ENCODE measurements at regions not wholly inside any gene's neighbourhood (a gene's known extent, or its start where the extent isn't known, plus 50 kb on each side); places are given as distances from the start of the nearest gene placed in this dataset.
"Not testable (repeated sequence)": the region's sequence is repeated elsewhere in the genome, so short reads cannot be mapped to it uniquely, and the experiment has no call there.

DNA sequence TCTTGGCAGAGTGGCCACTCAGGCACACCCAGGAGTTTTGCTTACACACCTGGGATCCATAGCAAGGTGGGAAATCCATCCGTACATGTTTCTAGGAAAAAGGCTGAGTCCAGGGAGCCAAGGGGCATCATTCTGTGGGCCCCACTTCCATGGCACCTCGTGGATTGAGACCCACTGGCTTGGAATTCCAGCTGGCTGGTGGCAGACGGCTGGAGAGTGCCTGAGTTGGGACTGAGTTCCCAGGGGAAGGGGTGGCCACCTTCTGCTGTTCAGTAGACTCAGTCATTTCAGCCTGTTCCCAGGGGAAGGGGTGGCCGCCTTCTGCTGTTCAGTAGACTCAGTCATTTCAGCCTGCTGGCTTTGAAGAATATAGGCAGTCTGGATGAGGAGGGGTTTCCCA lies 366.0 kb upstream of the GRIA3 start:
- no peak for DNase-seq

DNA sequence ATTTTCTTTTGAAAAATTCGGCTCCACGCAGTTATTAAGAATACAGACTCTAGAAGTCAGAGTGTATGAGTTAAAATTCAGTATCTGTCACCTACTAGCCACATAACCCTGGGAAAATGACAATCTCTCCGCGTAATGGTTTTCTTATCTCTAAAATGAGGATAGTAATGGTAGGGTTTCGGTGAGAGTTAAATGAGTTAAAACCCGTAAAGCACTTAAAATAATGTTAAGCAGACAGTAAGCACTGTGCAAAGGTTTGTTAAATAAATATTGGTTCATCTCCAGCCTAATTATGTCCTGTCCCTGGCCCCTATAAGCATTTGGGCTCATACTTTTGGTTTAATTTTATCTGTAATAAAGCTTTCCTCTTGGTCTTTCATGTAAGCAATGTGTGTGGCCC lies 350.8 kb upstream of the GRIA3 start:
- no peak for DNase-seq

DNA sequence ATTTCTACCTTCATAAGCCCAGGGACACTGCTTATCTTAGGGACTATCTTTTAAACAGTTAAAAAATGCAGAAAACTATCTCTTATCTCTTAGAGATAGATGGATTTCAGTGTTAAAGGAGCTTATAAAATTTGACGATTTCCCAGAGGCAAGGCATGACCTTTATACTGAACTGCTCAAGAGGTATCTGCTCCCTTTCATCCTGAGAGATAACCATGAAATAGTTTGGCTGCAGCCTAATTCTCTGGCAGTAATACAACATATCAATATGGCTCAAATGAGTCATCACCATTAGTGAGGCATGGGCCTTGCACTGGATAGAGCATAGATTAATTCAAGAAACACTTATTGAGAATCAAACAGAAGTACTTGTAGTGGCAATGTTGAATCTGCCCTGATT lies 348.2 kb upstream of the GRIA3 start:
- no peak for DNase-seq

DNA sequence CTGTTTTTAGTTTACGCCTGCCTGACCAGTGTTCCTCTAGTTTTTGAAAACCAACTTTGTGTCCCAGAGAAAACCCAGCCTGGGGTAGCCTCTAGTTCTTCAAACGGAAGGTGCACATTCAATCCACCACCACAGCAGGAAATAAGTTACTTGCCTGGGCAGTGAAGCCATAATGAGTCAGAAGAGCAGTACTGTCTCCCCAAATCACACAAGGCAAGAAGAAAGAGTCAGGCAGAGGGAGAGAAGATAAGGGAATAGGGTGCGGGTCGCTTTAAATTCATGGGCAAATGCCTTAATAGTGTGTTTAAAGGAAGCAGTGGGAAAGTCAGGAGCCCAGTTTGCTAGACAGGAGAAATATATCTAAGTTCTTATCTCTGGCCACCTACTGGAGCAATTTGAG lies 333.8 kb upstream of the GRIA3 start:
- DNase-seq, result no peak

DNA sequence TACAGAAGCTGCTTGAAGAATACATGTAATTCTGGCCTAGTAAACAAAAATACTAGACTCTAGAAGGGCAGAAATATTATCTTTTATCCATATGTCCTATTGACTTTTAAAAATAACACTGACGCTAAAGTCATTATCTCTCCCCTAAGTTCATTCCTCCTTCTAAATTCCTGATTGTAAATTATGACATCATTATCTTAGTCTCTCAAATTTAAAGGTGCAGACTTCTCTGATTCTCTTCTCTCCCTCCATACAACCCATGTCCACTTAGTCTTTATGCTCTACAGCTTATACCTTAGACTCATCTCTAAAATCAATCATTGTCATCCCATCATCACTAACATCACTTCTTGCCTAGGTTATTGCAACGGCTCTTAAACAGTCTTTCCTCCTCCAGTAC lies 327.9 kb upstream of the GRIA3 start:
- DNase-seq, result no peak

DNA sequence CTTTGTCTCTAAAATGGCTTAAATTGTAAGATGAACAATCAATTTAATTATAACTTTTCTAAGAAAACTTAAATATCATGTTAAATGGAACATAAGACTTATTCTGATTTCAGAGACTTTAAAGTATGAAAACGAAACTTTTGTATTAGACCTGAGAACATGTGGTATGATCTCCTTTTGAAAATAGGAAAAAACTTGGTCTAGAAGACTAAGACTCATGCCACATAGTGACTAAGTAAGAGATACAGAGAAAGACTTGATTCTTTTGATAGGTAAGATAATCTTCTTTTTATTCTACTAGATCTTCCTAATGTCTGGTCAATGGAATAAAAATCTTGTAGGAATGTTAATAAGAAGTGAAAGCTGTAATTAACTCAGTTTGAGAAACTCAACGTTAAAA lies 326.3 kb upstream of the GRIA3 start:
- DNase-seq, result no peak

DNA sequence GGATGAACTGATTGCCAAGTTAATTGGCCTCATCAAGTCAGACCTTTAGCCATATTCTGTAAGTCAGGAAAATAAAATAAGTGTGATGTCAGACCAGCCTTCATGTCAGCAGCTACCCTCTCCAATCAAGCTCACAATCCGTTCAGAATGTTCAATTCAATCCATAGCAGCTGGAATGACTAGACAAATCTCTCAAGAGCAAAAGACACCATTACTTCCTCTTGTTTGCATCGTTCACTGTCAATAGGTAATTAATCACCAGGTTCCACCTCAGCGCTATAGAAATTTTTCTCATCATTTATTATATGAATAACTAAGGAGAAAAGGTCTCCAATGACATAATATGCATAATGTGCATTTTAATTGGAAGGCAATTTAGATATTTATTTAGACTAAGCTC lies 321.0 kb upstream of the GRIA3 start:
- no peak for DNase-seq

DNA sequence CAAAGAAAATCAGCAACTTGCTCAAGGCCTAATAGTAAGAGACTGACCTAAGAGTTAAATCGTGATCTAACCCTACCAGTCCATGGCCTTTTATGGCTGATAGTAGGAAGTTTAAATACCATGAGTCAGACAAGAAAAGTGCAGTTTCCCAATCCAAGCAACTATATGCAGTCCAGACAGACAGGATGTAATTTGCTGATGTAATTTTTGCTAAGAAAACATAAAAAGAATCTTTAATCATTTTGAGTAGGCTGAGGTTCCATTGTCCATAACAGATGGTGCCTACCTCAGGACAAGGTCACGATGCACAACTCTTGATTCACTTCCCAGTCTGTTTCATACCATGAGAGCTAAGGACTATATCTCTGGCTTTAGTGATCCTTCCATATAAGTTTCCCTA lies 317.5 kb upstream of the GRIA3 start:
- no peak for DNase-seq

DNA sequence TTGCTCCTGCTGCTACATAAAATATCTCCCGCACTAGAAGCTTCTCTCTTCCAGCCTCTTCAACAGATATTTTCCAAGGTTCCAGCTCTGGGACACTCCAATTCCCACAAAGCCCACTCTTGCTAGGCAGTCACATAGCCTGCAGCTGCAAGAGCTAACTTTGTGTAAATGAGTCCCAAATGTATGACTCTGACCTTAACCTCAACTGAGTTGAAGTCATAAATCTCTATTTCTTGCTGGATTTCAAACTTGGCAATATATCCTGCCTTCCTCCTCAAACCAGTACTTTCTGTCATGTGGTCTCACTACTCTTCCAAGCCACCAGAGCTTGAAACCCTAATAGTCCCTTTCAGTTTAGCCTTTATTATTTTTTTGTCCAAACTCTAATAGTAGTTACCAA lies 315.4 kb upstream of the GRIA3 start:
- DNase-seq, result no peak

DNA sequence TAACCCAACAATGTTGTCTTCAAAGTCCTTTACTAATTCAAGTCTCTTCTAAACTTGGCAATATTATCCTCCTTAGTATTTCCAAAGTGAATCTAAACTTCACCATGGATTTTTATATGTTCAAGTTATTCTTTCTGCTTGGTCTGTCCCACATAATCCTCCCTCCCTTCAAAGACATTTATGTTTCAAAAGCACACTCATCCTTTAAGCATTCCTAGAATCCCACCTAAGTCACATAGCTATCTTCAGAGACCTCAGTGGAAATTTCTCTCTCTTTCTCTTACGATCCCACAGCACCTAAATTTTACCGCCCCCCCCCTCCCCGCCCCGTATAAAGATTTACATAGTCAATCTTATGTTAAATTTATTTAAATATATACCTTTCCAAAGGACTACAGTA lies 314.9 kb upstream of the GRIA3 start:
- no peak for DNase-seq

DNA sequence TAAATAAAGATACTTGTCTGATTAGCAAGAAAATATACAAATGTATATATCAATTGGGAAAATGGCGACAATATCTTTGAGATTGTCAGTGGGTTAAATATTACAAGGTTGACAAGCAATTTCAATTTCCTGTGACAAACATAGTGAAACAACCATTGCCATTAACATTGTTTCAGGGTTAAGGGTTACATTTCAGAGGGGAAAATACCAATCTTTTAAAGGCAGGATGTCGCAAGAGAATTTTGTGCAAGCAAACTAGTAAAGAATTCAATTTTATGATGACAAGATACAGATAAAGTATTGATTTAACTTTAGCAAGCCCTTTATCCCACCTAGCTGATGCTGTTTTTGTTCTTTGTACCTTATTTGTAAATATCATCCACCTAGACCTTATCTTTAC lies 305.8 kb upstream of the GRIA3 start:
- DNase-seq, result no peak

DNA sequence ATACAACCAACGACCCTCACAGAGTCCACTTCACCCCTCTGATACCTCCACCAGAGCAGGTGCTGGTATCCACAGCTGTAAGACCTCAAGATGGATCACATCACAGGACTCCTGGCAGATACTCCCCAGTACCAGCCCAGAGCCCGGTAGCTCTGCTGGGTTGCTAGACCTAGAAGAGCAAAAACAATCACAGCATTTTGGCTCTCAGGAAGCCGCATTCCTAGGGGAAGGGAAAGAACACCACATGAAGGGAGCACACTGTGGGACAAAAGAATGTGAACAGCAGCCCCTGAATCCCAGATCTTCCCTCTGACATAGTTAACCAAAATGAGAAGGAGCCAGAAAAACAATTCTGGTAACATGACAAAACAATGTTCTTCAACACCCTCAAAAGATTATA lies 303.1 kb upstream of the GRIA3 start:
- no peak for DNase-seq

DNA sequence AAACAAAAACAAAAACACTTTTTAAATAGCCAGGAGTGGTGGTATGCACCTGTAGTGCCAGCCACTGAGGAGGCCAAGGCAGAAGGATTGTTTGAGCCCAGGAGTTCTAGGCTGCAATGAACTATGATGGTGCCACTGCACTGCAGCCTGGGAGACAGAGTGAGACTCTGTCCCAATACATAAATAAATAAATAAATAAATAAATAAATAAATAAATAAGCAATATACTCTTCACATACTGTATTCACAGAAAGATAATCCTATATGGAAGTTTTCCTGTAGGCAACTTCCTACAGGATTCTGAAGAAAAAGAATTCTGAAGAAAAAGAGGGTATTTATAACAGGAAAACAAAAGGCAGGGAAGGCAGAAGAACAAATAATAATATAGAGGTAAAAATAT lies 293.3 kb upstream of the GRIA3 start:
- DNase-seq, result no peak

DNA sequence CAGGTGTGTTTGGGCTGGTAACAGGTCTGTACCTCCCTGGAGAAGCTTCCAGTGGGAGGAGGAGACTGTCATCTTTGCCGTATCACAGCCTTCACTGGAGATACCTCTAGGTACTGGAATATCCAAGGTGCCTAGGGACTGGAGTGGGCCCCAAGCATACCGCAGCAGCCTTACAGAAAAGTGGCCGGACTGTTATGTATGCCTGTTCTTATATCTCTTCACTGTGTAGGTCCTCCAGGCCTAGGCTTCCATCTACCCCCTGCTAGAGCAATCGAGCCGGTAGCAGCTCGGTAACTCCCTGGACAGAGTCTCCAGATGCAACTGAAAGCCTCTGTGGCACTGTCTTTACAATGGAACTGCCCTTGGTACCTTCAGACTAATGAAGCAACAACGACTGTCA lies 277.4 kb upstream of the GRIA3 start:
- no peak for DNase-seq

DNA sequence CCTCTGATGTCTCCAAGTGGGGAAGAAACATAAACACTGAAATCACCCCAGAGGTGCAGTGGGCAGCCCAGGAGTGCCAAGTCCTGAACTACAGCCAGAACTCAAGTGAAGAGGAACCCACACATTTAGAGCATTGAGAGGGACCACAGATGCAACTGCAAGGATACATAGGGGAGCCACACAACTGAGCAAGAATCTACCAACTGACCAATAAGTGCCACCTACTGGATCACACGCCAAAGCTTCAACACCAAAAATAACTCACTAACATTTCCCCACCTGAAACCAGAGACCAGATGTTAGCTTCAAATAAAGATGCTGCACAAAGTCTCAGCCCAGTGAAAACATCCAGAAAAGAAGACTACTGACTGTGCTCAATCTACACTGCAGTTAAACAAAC lies 276.7 kb upstream of the GRIA3 start:
- no peak for DNase-seq

DNA sequence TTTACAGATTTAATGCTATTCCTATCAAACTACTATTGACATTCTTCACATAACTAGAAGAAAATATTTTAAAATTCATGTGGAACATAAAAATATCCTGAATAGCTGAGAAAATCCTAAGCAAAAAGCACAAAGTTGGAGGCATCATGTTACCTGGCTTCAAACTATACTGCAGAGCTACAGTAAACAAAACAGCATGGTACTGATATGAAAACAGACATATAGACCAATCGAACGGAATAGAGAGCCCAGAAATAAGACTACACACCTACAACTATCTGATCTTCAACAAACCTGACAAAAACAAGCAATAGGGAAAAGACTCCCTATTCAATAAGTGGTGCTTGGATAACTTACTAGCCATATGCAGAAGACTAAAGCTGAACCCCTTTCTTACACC lies 273.4 kb upstream of the GRIA3 start:
- no peak for DNase-seq

DNA sequence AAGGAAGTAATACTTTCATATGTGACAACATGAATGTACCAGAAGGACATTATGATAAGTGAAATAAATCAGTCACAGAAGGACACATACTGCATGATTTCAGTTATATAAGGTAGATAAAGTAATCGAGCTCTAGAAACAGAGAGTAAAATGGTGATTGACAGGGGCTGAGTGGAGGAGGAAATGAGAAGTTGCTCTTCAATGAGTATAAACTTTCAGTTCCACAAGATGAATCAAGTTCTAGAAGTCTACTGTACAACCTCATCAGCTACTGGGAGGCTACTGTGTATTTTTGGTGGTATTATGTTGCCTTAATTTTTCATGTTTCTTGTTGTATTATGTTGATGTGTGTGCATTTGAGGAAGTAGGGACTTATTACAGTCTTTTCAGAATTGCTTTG lies 270.9 kb upstream of the GRIA3 start:
- DNase-seq, result no peak

DNA sequence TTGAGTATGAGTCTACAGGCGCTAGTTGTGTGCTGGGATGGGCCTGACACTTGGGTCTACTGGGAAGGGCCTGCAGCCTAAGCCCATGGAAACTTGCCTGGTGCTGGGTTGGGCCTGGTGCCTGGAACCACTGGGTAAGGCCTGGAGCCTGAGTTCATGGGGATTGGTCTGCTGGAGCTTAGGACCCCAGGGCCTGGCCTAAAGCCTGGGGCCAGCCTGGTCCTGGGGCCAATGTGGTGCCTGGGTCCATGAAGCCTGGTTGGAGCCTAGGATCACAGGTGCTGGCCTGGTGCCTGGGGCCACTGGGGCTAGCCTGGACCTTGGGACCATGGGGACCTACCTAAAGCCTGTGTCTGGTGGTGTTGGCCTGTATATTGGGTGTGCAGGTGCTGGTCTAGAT lies 270.3 kb upstream of the GRIA3 start:
- no peak for DNase-seq

DNA sequence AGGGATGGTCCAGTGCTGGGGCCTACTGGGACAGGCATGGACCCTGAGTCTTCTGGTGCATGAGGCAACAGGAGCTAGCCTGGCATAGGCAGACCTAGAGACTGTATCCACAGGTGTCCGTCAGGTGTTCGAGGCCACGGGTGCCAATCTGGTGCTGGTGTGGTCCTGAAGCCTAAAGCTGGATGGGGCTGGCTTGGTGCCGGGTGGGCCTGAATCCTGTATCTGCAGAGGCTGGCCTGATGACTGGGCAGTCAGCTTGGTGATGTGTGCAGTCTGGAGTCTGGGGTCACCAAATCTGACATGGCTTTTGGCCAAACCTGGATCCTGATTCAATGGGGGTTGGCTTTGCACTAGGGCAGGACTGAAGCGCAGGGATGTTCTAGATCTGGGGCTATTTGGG lies 269.8 kb upstream of the GRIA3 start:
- no peak for DNase-seq

DNA sequence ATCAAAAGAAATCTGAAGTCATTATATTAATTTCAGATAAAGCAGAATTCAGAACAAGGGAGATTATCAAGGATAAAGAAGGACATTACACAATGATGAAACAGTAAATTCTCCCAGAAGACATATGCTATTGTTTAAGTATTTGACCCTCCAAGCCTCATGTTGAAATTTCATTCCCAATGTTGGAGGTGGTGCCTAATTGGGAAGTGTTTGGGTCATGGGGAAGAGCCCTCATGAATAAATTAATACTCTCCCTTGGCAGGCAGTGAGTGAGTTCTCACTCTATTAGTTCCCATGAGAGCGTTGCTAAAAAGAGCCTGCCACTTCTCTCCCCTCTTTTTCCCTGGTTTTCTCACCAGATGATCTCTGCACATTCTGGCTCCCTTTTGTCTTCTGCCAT lies 249.9 kb upstream of the GRIA3 start:
- DNase-seq, result no peak

DNA sequence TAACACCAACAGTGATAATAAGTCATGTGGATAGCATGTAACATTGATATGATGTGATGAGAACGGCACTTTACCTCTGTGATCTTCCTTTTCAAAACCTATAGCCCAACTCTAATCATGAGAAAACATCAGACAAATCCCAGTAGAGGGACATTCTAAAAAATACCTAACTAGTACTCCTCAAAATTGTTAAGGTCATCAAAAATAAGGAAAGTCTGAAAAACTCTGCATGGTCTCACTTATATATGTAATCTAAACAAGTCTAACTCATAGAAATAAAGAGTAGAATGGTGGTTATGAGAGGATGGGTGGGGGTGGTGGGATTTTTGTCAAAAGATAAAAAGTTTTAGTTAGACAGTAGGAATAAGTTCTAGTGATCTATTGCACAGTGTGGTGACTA lies 243.9 kb upstream of the GRIA3 start:
- DNase-seq, result no peak

DNA sequence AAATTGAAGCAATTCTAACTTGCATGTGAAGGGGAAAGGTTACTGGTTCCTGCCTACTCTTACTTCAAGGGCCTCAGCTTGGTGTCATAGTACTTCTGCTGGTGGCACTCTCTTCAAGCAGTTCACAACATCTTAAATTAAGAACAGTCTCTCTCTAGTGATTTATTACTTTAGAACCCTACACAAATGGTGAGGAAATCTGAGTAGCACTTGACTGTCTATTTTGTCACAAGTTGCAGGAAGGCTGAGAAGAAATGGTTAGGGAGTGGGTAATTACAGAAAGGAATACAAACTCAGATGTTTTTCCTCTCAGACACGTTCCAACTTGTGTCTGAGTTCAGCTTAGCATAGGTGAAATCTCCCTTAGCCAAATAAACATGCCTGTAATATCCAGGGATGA lies 242.3 kb upstream of the GRIA3 start:
- DNase-seq, result no peak

DNA sequence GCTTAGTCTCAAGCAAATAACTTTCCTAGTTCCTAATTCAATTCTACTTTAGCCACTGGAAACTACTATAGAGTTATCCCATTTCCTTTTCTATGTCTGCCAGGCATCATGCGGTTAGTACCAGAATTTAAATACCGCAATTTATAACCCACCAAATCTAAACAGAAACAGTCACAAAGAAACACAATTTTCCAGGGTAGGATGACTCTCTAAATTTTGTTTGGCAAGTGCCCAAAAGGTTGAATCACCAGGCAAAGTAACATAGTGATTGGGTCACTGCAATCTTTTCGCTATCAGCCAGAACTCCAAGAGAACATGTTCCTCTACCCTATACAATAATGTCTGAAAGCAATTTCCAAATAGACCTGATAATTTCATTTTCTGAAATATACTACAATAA lies 240.2 kb upstream of the GRIA3 start:
- DNase-seq, result no peak

DNA sequence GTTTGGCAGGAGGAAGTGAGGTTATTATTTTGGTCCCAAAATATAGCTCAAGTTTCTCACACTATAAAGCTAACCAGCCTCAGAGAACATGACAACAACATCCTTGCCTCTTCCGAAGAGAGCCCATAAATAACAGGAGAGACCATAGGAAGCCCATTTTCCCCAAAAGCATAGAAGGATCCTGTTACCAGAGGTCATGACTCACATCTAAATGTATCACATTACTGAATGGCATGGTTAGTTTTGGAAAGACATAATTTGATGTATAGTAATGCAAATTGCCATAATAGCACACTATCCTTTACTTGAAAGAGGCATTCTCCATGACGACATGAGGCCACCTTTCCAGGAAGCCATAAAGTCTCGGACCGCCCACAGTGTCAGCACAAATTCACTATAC lies 238.8 kb upstream of the GRIA3 start:
- DNase-seq, result no peak

DNA sequence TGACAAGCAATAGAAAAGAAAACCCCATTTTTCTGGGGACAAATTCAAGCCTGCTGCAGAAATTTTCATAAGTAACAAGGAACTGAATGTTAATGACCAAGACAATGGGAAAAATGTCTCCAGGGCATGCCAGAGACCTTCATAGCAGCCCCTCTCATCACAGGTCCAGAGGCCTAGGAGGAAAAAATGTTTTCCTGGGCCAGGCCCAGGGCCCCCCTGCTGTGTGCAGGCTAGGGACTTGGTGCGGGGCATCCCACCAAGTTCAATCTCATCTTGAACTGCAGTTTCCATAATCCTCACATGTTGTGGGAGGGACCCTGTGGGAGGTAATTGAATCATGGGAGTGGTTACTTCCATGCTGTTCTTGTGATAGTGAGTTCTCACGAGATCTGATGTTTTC lies 211.5 kb upstream of the GRIA3 start:
- no peak for DNase-seq

DNA sequence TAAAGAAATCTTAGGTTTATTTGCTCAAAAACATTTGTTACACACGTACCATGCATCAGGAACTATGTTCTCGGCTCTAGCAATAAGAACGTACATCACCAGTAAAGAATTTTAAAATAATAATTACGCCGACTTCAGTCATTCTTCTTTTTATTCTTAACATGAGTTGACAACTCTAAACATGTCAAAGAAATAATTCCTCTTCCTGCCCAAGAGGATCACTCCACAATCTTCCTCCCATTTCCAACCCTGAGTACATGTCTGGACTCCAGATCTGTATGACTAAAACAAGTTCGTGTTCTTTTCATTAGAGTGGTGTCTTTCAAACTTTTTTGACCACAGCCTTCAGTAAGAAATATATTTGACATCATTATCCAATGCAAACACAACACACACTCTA lies 201.6 kb upstream of the GRIA3 start:
- no peak for DNase-seq

DNA sequence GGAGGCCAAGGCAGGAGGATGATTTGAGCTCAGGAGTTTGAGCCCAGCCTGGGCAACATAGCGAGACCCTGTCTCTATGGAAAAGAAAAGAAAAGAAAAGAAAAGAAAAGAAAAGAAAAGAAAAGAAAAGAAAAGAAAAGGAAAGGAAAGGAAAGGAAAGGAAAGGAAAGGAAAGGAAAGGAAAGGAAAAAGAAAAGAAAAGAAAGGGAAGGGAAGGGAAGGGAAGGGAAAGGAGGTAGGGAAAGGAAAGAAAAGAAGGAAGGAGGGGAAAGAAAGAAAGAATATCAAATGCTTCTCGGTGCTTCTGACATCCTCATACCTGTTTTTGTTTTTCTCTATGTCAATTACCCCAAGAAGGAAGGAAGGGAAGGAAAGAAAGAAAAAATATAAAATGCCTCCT lies 181.2 kb upstream of the GRIA3 start:
- DNase-seq, result not testable (repeated sequence)
